Astrocyte (in vitro differentiated cells and primary cell): ENCODE measurements at regions not wholly inside any gene's neighbourhood (a gene's known extent, or its start where the extent isn't known, plus 50 kb on each side); places are given as distances from the start of the nearest gene placed in this dataset.

Experiments used
- EZH2 ChIP-seq: IDR thresholded peaks from 2 replicates; pipeline ENCODE4 v1.6.1; 2012; ENCODE audit warnings: mild to moderate bottlenecking, low read length, inconsistent platforms; ENCODE audit not compliant: insufficient read depth
- TF ChIP-seq, protein P1 (sequence below): IDR thresholded peaks from 2 replicates; pipeline ENCODE4 v1.5.1; 2011; ENCODE audit warnings: low read depth, mild to moderate bottlenecking, inconsistent platforms, low read length, moderate library complexity; ENCODE audit not compliant: insufficient read depth

DNA sequence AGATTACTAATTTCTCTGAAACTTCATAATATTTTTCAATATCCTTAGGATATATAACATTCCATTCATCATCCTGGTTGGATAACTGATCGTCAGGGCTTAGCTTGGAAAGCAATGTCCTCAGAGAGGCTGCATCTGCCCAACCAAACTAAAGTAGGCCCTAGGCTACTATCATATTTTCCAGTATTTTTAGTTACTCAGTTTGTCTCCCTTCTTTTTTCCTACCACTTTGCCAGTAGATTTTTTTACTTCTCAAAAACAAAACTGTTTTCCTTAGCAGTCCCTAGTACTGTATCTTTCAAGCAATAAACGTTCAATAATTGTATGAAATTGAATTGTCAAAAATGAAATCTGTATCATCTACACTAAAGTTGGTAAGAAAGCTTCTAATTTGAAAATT, 452.0 kb downstream of the TFEC start:
- TF ChIP-seq, protein P1, sequence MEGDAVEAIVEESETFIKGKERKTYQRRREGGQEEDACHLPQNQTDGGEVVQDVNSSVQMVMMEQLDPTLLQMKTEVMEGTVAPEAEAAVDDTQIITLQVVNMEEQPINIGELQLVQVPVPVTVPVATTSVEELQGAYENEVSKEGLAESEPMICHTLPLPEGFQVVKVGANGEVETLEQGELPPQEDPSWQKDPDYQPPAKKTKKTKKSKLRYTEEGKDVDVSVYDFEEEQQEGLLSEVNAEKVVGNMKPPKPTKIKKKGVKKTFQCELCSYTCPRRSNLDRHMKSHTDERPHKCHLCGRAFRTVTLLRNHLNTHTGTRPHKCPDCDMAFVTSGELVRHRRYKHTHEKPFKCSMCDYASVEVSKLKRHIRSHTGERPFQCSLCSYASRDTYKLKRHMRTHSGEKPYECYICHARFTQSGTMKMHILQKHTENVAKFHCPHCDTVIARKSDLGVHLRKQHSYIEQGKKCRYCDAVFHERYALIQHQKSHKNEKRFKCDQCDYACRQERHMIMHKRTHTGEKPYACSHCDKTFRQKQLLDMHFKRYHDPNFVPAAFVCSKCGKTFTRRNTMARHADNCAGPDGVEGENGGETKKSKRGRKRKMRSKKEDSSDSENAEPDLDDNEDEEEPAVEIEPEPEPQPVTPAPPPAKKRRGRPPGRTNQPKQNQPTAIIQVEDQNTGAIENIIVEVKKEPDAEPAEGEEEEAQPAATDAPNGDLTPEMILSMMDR = no peak
- no peak for TF ChIP-seq EZH2
